ENCODE measurements at regions not wholly inside any gene's neighbourhood (a gene's known extent, or its start where the extent isn't known, plus 50 kb on each side); places are given as distances from the start of the nearest gene placed in this dataset.
"Not testable (repeated sequence)": the region's sequence is repeated elsewhere in the genome, so short reads cannot be mapped to it uniquely, and the experiment has no call there.

GRCh38 chr15:101876031-101876430, 64.0 kb downstream of the OR4F15 start:
- not testable (repeated sequence) for DNase-seq (ENCODE audit: low read depth in 2 of 2)

DNA sequence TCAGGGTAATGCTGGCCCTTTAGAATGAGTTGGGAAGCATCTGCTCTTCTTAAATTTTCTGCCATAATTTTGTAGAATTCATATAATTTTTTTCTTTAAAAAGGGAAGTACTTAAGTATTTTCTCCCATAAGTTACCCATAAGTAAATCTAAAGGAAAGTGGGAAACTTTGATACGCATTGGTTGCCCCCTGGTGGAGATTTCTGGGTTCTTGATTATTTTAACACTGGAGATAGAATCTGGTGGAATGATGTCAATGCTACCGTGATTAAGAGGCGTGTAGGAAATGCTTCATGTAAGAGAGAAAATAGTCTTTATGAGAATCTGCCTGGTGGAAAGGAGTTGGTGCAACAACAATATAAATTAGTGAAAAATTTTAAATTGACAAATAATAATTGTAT, 65.6 kb downstream of the OR4F15 start:
- not testable (repeated sequence) for DNase-seq (ENCODE audit: low read depth in 2 of 2)

- DNase-seq (ENCODE audit: low read depth in 2 of 2) = not testable (repeated sequence)
These were observed 100.6 kb downstream of the OR4F15 start for GRCh38 chr15:101912349-101913287.

DNA sequence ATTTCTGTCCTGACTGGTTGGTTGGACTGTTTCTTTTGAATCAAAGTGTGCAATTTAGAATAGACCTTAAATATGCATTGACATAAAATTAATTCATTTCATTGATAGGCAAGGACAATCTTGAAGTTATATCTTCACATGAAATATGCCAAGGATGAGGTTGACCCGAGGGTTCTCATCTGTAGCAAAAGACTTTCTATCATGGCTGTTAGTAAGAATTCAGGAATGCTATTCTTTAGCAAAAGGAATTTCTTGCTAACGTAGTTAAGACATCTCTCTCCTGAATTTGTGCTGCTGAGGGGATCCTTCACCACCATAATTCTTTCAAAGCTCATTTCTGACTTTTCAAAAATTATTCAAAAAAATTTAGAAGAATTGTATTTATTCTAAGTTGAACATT, 112.6 kb downstream of the OR4F15 start:
- DNase-seq (ENCODE audit: low read depth in 2 of 2) = not testable (repeated sequence)

DNA sequence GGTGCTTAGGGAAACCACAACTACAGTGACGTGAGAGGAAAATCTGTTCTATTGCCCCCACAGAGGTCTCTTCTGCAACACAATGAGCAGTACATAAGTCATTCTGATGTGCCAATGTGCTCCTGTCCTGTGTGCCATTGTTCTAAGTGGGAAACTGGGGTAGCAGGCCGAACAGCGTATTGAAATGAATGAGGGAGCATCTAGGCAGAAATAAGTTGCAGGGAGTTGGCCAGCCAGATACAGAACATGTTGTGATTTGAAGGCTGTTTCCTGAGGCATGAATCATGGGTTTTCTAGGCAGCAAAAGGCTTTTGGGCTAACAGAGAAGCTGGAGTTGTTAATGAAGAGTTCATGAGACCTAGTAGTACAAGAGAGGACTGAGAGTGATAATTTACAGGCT, 122.5 kb downstream of the OR4F15 start:
- DNase-seq (ENCODE audit: low read depth in 2 of 2) = not testable (repeated sequence)

- DNase-seq (ENCODE audit: low read depth in 2 of 2) = not testable (repeated sequence)
These were observed 125.4 kb downstream of the OR4F15 start for GRCh38 chr15:101937362-101937761.

DNA sequence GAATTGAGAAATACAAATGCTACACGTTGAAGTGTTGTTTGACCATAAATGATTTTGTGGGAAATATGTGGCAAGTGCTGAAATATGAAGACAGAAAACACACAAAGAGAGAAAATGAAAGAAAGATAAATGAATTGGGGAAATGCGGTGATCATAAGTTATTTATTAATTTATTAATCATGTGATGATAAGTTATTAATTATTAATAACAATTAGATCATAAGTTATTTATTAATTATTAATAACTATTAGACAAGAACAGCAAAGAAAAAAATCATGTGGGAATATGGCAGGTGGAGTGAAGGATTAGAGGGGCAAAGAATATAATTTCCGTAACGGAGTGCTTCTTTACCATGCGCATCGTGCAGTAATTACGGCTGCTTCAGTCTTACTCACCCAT, 126.6 kb downstream of the OR4F15 start:
- not testable (repeated sequence) for DNase-seq (ENCODE audit: low read depth in 2 of 2)

DNA sequence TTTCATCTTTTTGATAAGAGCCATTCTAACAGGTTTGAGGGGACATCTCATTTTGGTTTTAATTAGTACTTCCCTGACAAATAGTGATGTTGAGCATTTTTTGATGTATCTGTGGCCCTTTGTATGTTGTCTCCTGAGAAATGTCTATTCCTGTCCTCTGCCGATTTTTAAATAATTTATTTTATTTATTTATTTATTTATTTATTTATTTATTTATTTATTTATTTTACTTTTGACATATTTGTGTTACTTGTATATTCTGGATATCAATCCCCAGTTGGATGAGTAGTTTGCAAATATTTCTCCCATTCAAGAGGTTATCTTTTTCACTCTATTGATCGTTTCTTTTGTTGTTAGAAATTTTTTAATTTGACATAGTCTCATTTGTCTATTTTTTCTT, 133.9 kb downstream of the OR4F15 start:
- DNase-seq (ENCODE audit: low read depth in 2 of 2) = not testable (repeated sequence)

GRCh38 chr15:101948491-101949010, 136.5 kb downstream of the OR4F15 start:
- not testable (repeated sequence) for DNase-seq (ENCODE audit: low read depth in 2 of 2)

GRCh38 chr15:101949380-101950065, 137.5 kb downstream of the OR4F15 start:
- DNase-seq (ENCODE audit: low read depth in 2 of 2) = not testable (repeated sequence)

DNA sequence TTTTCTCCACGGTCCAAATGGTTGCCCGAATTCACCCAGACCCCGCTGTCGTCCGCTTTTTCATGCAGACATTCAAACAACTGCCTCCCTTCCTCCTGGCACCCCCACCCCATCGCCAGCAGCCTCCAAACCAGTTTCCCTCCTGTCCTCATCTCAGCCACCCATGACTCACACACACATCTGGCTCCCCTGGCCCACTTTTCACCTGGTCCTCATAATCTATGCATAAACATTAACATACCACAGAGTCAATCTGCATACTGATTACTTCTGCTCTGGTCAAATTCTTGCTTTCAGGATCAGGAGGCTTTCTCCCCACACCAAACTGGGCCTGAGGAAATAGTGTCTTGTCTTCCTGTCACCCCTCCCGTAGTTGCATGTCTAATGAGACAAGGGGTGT, 142.0 kb downstream of the OR4F15 start:
- DNase-seq (ENCODE audit: low read depth in 2 of 2) = not testable (repeated sequence)

DNA sequence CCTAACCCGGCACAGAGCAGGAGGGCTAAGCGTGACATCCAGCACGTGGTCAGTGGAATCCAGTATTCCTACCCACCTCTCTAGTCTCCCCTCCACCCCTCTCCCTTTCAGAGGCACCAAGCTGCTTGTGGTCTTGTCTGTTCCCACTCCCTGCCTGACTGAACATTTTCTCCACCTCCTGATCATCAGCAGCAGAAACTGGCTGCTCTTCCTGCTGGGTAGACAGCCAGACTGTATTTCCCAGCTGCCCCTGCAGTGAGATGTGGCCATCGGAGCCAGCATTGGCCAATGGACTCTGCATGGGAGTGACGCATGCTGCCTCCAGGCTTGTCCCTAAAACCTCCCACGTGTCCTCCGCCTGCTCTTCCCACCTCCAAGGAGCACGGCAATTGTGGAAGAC, 143.8 kb downstream of the OR4F15 start:
- DNase-seq (ENCODE audit: low read depth in 2 of 2) = not testable (repeated sequence)

DNA sequence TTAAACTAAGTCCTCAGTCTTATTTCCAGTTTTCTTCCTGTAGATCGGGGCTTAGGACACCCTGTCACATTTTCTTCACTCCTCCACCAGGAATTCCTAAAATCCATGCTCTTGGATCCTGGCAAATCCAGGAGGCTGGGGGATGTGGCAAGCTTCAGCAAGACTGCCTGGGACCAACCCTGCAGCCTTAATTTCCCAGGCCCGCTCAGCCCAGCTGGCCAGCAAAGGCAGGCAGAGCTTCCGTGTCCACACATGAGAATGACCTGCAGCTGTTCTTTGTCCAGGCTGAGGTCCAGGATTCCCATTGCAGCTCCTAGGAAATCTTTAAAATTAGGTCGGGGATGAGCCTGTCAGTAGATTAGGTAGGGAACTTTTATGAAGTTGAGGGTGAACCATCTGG, 146.7 kb downstream of the OR4F15 start:
- not testable (repeated sequence) for DNase-seq (ENCODE audit: low read depth in 2 of 2)

GRCh38 chr15:101961263-101961662, 149.3 kb downstream of the OR4F15 start:
- DNase-seq (ENCODE audit: low read depth in 2 of 2) = not testable (repeated sequence)

DNA sequence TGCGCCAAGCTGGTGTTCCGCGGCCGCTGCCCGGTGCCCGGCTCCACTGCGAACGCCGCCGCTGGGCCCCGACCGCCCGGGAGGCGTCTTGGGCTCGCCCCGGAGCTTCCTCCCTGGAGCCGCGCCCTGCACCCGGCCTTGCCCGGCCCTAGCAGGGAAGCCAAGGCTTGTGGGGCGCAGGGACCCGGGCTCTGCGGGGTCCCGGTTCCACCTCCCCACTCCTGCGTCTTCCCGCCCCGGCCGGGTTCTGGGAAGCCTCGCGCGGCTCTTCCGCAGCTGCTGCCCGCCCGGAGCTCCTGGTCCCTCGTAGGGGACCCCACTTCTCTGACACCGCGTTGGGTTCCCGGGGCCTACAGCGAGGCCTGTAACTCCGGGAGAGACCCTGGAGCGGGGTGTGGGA, 149.8 kb downstream of the OR4F15 start:
- not testable (repeated sequence) for DNase-seq (ENCODE audit: low read depth in 2 of 2)

- not testable (repeated sequence) for DNase-seq (ENCODE audit: low read depth in 2 of 2)
These were observed 151.7 kb downstream of the OR4F15 start for GRCh38 chr15:101963687-101964086.

- DNase-seq (ENCODE audit: low read depth in 2 of 2) = not testable (repeated sequence)
These were observed 153.4 kb downstream of the OR4F15 start for GRCh38 chr15:101965353-101965752.

GRCh38 chr15:101965860-101966259, 153.9 kb downstream of the OR4F15 start:
- DNase-seq (ENCODE audit: low read depth in 2 of 2) = not testable (repeated sequence)

DNA sequence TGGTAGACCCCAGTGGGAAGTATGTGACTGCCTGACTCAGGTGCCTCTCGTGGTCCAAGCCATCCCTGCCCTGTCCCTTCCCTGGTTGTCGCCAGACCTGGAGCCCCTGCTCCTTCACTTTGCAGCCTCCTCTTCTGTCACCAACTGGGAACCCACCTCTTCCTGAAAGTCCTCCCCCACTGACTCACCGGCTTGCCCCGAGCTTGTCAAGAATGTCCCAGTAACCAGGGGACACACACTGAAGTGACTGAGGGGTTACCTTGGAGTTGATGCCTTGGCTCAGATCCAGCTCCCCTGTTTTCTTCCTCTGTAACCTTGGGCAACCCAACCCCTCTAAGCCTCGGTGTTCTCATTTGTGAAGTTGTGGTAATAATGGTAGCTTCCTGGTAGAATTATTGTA, 155.4 kb downstream of the OR4F15 start:
- not testable (repeated sequence) for DNase-seq (ENCODE audit: low read depth in 2 of 2)

GRCh38 chr15:101970605-101971004, 158.6 kb downstream of the OR4F15 start:
- DNase-seq (ENCODE audit: low read depth in 2 of 2) = not testable (repeated sequence)

DNA sequence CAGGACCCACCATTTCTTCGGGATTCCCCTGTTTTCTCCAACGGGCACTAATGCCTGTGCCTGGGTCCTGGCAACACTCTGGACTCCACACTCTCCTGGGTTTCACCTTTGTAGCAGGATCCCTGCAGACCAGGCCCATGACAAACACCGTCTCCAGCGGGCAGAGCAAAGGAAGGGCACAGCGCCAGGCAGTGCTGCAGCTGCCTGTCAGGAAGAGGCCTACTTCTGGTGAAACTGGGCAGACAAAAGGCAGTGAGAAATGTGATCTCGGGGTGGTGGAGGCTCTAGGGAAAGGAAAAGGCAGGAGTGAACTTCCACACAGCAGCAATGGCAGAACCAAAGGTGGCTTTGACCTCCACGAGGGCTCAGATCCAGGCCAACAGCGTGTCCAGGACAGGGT, 165.3 kb downstream of the OR4F15 start:
- DNase-seq (ENCODE audit: low read depth in 2 of 2) = not testable (repeated sequence)

DNA sequence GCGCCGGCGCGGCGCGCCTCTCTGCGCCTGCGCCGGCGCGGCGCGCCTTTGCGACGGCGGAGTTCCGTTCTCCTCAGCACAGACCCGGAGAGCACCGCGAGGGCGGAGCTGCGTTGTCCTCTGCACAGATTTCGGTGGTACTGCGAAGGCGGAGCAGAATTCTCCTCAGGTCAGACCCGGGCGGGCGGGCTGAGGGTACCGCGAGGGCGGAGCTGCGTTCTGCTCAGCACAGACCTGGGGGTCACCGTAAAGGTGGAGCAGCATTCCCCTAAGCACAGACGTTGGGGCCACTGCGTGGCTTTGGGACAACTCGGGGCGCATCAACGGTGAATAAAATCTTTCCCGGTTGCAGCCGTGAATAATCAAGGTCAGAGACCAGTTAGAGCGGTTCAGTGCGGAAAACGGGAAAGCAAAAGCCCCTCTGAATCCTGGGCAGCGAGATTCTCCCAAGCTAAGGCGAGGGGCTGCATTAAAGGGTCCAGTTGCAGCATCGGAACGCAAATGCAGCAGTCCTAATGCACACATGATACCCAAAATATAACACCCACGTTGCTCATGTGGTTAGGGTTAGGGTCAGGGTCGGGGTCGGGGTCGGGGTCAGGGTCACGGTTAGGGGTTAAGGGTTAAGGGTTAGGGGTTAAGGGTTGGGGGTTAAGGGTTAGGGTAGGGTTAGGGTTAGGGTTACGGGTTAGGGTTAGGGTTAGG, 168.4 kb downstream of the OR4F15 start:
- peak in 1 of 2 donors; percentile 12 for DNase-seq (ENCODE audit: low read depth in 2 of 2)

Measured in stimulated activated CD8-positive, alpha-beta memory T cell treated with anti-CD3 and anti-CD28 coated beads, Interleukin-7, amount 100 ng/mL, for 1 hour (primary cell).